ENCODE measurements at regions not wholly inside any gene's neighbourhood (a gene's known extent, or its start where the extent isn't known, plus 50 kb on each side); places are given as distances from the start of the nearest gene placed in this dataset.

DNA sequence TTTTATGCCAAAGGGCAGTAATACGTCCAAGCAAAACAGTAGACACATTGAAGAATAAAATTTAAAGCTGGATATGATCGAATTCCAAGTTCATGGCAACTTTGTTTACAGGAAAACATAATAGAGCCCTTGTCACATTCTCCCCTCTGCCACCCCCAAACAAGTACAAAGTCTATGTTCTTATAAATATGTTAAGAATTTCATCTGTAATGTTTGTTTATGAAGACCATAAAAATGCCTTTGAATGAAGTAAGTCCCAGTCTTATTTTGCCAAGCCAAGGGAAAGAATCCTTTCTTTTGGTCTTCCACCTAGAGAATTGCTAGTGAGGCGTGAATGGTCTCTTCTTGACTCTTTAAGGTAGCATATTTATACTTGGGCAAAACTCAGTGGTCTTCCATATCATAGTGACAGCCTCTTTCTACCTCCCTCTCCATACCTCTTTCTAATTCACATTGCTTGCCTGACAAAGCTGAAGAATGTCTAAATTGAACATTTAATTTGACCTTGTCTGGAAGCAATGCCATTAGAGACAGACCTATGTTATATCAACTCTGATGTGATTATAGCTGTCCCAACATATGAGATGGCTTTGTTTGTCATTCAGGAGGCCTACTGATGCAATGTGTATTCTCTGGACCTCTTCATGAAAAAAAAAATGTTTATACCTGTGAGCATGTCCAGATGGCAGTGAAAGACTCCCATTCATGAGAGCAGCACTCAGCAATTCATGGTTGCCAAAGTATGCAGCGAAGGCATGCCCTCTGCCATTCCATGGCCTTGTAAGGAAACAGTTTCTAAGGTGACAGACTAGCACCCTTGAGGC lies 70.6 kb upstream of the CCN2 start (continued):
- TF ChIP-seq ZEB1 (IDR thresholded peaks at IDR 0.05; ENCODE audit: insufficient replicate concordance, low read depth) (peak; percentile 38), ZBTB42 (CRISPR knock-in tag; IDR thresholded peaks at IDR 0.05) (no peak), NR3C1 (CRISPR knock-in tag; IDR thresholded peaks at IDR 0.05) (no peak), GATAD1 (CRISPR knock-in tag; IDR thresholded peaks at IDR 0.05) (no peak), ZNF317 (CRISPR knock-in tag; IDR thresholded peaks at IDR 0.05) (no peak), ZNF670 (CRISPR knock-in tag; IDR thresholded peaks at IDR 0.05; ENCODE audit: borderline replicate concordance) (no peak), IKZF4 (CRISPR knock-in tag; IDR thresholded peaks at IDR 0.05; ENCODE audit: borderline replicate concordance, low read depth, not compliant biosample characterization) (no peak), NFYB (CRISPR knock-in tag; IDR thresholded peaks at IDR 0.05) (no peak), ZNF160 (CRISPR knock-in tag; IDR thresholded peaks at IDR 0.05) (no peak), BRCA1 (CRISPR knock-in tag; IDR thresholded peaks at IDR 0.05) (no peak), IKZF1 (IDR thresholded peaks at IDR 0.05) (no peak), ZSCAN30 (CRISPR knock-in tag; IDR thresholded peaks at IDR 0.05) (no peak), PHF21A (CRISPR knock-in tag; IDR thresholded peaks at IDR 0.05) (no peak), ZNF572 (CRISPR knock-in tag; IDR thresholded peaks at IDR 0.05) (no peak), MAFF (IDR thresholded peaks at IDR 0.05; ENCODE audit: low read depth, low read length) (peak; percentile 45; the same call in 1 of the 2 replicates), BORCS8-MEF2B (CRISPR knock-in tag; IDR thresholded peaks at IDR 0.05) (no peak), ZC3H4 (CRISPR knock-in tag; IDR thresholded peaks at IDR 0.05; ENCODE audit: borderline replicate concordance) (no peak), FOXM1 (CRISPR knock-in tag; IDR thresholded peaks at IDR 0.05) (no peak), MTA3 (CRISPR knock-in tag; IDR thresholded peaks at IDR 0.05) (no peak), ONECUT2 (CRISPR knock-in tag; IDR thresholded peaks at IDR 0.05) (no peak), SALL2 (CRISPR knock-in tag; IDR thresholded peaks at IDR 0.05) (no peak), ZNF776 (CRISPR knock-in tag; IDR thresholded peaks at IDR 0.05) (no peak), FOXA1 (IDR thresholded peaks at IDR 0.05) (no peak), FOXA1 (CRISPR knock-in tag; IDR thresholded peaks at IDR 0.05) (peak; percentile 75), U2AF2 (IDR thresholded peaks at IDR 0.05; ENCODE audit: low read depth, low read length) (no peak)
- TF ChIP-seq, protein P1, sequence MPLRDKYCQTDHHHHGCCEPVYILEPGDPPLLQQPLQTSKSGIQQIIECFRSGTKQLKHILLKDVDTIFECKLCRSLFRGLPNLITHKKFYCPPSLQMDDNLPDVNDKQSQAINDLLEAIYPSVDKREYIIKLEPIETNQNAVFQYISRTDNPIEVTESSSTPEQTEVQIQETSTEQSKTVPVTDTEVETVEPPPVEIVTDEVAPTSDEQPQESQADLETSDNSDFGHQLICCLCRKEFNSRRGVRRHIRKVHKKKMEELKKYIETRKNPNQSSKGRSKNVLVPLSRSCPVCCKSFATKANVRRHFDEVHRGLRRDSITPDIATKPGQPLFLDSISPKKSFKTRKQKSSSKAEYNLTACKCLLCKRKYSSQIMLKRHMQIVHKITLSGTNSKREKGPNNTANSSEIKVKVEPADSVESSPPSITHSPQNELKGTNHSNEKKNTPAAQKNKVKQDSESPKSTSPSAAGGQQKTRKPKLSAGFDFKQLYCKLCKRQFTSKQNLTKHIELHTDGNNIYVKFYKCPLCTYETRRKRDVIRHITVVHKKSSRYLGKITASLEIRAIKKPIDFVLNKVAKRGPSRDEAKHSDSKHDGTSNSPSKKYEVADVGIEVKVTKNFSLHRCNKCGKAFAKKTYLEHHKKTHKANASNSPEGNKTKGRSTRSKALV (CRISPR knock-in tag; IDR thresholded peaks at IDR 0.05), result 0 out of 2 replicates have a peak, but pooled peaks have one; percentile 7
- TF ChIP-seq, protein P2, sequence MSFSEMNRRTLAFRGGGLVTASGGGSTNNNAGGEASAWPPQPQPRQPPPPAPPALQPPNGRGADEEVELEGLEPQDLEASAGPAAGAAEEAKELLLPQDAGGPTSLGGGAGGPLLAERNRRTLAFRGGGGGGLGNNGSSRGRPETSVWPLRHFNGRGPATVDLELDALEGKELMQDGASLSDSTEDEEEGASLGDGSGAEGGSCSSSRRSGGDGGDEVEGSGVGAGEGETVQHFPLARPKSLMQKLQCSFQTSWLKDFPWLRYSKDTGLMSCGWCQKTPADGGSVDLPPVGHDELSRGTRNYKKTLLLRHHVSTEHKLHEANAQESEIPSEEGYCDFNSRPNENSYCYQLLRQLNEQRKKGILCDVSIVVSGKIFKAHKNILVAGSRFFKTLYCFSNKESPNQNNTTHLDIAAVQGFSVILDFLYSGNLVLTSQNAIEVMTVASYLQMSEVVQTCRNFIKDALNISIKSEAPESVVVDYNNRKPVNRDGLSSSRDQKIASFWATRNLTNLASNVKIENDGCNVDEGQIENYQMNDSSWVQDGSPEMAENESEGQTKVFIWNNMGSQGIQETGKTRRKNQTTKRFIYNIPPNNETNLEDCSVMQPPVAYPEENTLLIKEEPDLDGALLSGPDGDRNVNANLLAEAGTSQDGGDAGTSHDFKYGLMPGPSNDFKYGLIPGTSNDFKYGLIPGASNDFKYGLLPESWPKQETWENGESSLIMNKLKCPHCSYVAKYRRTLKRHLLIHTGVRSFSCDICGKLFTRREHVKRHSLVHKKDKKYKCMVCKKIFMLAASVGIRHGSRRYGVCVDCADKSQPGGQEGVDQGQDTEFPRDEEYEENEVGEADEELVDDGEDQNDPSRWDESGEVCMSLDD (CRISPR knock-in tag; IDR thresholded peaks at IDR 0.05; ENCODE audit: borderline replicate concordance), result no peak
- TF ChIP-seq, protein P3, sequence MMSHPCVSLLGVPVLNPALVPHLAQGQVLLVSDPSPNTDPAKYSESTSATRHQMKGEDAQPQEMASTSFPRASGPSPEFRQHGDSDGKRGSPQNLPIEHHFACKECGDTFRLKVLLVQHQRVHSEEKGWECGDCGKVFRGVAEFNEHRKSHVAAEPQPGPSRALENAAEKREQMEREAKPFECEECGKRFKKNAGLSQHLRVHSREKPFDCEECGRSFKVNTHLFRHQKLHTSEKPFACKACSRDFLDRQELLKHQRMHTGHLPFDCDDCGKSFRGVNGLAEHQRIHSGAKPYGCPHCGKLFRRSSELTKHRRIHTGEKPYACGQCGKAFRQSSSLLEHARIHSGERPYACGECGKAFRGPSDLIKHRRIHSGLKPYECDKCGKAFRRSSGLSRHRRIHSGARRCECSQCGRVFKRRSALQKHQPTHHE (CRISPR knock-in tag; IDR thresholded peaks at IDR 0.05; ENCODE audit: borderline replicate concordance), result no peak

All from HepG2 (cell line).